Suprapubic skin (tissue), 4 donors: ENCODE measurements at regions not wholly inside any gene's neighbourhood (a gene's known extent, or its start where the extent isn't known, plus 50 kb on each side); places are given as distances from the start of the nearest gene placed in this dataset.

Source experiments
- DNase-seq, 2 donors: peaks; one replicate each; pipeline ENCODE4 v3.0.0-alpha.2; 2019; ENCODE audit warnings: low spot score in 2 of 2
- H3K27ac ChIP-seq: fragments of 200-600 bp; sonication (generic); one replicate; pipeline ENCODE4 v1.5.1; 2019
- H3K27me3 ChIP-seq: fragments of 200-600 bp; sonication (generic); one replicate; pipeline ENCODE4 v1.5.1; 2019
- H3K36me3 ChIP-seq: fragments of 200-600 bp; sonication (generic); one replicate; pipeline ENCODE4 v1.5.1; 2019
- H3K4me1 ChIP-seq: fragments of 200-600 bp; sonication (generic); one replicate; pipeline ENCODE4 v1.5.1; 2019
- H3K4me3 ChIP-seq: fragments of 200-600 bp; sonication (generic); one replicate; pipeline ENCODE4 v1.5.1; 2019; ENCODE audit warnings: mild to moderate bottlenecking
- H3K9me3 ChIP-seq: fragments of 200-600 bp; sonication (generic); one replicate; pipeline ENCODE4 v1.5.1; 2019
- EP300 ChIP-seq: sonication (generic); formaldehyde crosslinking; IDR thresholded peaks from one replicate; pipeline ENCODE4 v1.6.1; 2017; ENCODE audit warnings: antibody characterized with exemption
- POLR2A ChIP-seq, 2 donors: fragments of 450-650 bp; IDR thresholded peaks; one replicate each; pipeline ENCODE4 v1.6.1; 2017; ENCODE audit warnings: antibody characterized with exemption in 2 of 2, mild to moderate bottlenecking in 2 of 2, moderate library complexity in 2 of 2
- POLR2AphosphoS5 ChIP-seq, 3 donors: sonication (generic); formaldehyde crosslinking; IDR thresholded peaks; one replicate each; pipeline ENCODE4 v1.6.1; 2017; ENCODE audit warnings: antibody characterized with exemption in 3 of 3
- WGBS: methylation state at CpG from one replicate; pipeline ENCODE4 v1.1.5; 2018; 5-methylcytosine and 5-hydroxymethylcytosine counted together
- TF ChIP-seq, protein P1 (sequence below), 2 donors: fragments of 200-600 bp in 1 of 2; fragments of 450-650 bp in 1 of 2; sonication (generic) in 1 of 2; IDR thresholded peaks; one replicate each; pipeline ENCODE4 v1.5.1; 2016 to 2019; ENCODE audit warnings: antibody characterized with exemption in 2 of 2, mild to moderate bottlenecking in 1 of 2, moderate library complexity in 1 of 2

DNA sequence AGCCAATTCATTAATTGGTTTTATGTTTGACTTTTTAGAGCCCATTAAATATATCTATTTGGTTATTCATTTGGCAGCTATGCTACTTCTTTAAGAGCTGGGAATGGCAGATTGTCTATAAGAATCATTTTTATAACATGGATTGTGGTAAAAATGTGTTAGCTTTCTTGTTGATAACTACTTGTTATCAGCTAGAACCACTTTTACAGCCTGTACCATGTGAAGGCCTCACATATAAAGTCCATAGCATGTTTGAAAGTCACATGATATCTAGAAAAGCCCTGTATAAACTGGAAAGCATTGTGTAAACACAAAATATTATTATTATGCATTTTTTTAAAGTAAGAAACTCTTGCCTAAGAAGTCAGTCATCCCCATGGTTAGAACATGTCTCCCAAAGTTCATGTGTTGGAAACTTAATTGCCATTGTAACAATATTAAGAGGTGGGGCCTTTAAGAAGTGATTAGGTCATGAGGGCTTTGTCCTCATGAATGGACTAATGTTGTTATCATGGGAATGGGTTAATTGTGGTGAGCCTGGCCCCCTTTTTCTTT is 110.9 kb upstream of the BMP2K start:
- no peak for DNase-seq
- Histone ChIP-seq H3K4me1 (peaks cover 20% of the 10 kb centered on the region), H3K27me3 (no peaks in the 10 kb centered on the region), H3K4me3 (no peak overlapping the region), H3K9me3 (no peaks in the 10 kb centered on the region), H3K36me3 (no peaks in the 10 kb centered on the region), H3K27ac (no peak overlapping the region)
- no peak for TF ChIP-seq POLR2AphosphoS5 (IDR thresholded peaks at IDR 0.05)
- TF ChIP-seq EP300 = no peak
- TF ChIP-seq, protein P1, sequence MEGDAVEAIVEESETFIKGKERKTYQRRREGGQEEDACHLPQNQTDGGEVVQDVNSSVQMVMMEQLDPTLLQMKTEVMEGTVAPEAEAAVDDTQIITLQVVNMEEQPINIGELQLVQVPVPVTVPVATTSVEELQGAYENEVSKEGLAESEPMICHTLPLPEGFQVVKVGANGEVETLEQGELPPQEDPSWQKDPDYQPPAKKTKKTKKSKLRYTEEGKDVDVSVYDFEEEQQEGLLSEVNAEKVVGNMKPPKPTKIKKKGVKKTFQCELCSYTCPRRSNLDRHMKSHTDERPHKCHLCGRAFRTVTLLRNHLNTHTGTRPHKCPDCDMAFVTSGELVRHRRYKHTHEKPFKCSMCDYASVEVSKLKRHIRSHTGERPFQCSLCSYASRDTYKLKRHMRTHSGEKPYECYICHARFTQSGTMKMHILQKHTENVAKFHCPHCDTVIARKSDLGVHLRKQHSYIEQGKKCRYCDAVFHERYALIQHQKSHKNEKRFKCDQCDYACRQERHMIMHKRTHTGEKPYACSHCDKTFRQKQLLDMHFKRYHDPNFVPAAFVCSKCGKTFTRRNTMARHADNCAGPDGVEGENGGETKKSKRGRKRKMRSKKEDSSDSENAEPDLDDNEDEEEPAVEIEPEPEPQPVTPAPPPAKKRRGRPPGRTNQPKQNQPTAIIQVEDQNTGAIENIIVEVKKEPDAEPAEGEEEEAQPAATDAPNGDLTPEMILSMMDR (IDR thresholded peaks at IDR 0.05) = no peak
- no peak for TF ChIP-seq POLR2A (IDR thresholded peaks at IDR 0.05)

DNA sequence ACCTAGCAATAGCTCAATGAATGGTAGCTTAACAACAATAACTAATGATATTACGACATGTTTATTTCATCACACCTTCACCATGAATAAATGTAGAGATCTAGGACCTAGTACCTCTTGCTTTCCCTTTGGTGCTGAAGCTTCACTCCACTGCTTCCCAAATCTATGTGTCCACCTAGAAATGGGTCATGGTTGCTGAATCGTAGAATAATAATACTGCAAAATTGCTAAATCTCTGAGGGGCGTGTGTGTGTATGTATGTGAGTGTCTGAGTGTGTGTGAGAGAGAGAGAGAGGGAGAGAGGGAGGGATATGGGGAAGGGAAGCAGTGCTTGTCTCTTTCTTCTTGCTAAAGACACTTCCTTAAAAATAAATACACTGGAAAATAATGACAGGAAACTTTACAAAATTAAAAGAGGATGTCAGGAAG is 109.3 kb upstream of the BMP2K start:
- Histone ChIP-seq H3K36me3 (no peaks in the 10 kb centered on the region), H3K4me3 (no peak overlapping the region), H3K9me3 (no peaks in the 10 kb centered on the region), H3K4me1 (peaks cover 13% of the 10 kb centered on the region), H3K27ac (no peak overlapping the region), H3K27me3 (no peaks in the 10 kb centered on the region)
- WGBS = 70% methylated on average over 3 of the region's 3 CpGs
- DNase-seq = no peak
- TF ChIP-seq, protein P1 (IDR thresholded peaks at IDR 0.05) = no peak
- TF ChIP-seq POLR2A (IDR thresholded peaks at IDR 0.05) (no peak), EP300 (no peak)

DNA sequence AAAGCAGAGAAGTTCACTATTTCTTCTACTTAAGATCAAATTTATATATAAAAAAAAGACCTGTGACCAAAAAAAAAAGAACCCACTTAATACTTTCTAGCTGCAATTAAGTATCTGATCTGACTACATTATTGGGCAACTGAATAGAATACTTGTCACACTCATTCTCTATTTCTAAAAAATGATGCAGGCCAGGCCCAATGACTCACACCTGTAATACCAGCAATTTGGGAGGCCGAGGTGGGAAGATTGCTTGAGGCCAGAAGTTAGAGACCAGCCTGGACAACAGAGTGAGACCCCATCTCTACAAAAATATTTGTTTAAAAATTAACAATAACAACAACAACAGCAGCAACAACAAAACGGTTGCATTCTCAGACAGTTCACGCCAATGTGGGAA is 108.8 kb upstream of the BMP2K start:
- 78% methylated on average over 3 of the region's 3 CpGs for WGBS
- no peak for TF ChIP-seq POLR2AphosphoS5 (IDR thresholded peaks at IDR 0.05)
- TF ChIP-seq EP300 = no peak
- no peak for TF ChIP-seq POLR2A (IDR thresholded peaks at IDR 0.05)
- TF ChIP-seq, protein P1 (IDR thresholded peaks at IDR 0.05) = no peak
- no peak overlapping the region for H3K27ac ChIP-seq

DNA sequence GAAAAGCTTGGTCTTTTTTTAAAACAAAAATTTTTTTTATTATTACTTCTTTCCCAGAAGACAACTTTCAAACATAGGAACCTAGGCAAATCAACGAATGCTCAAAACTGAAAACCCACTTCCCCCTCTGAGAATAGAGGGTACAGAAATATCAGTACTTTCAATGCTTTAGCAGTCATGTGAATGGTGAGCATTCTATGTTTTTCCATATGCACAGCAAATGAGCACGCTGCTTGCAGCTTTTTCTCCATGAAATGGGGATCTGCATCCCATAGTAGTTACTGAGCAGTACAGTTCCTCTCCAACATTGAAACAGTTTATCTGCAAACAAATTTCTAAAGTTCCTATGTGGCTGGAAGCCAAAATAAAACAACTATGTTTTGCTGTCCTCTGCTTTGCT is 108.4 kb upstream of the BMP2K start:
- 79% methylated on average over 2 of the region's 2 CpGs for WGBS
- H3K4me1 ChIP-seq = peaks cover 4% of the 10 kb centered on the region

More for the DNA sequence above, 108.8 kb upstream of the BMP2K start:
- Histone ChIP-seq H3K27me3 (no peaks in the 10 kb centered on the region), H3K9me3 (no peaks in the 10 kb centered on the region), H3K36me3 (no peaks in the 10 kb centered on the region), H3K4me3 (no peak overlapping the region), H3K4me1 (peaks cover 8% of the 10 kb centered on the region)
- no peak for DNase-seq

DNA sequence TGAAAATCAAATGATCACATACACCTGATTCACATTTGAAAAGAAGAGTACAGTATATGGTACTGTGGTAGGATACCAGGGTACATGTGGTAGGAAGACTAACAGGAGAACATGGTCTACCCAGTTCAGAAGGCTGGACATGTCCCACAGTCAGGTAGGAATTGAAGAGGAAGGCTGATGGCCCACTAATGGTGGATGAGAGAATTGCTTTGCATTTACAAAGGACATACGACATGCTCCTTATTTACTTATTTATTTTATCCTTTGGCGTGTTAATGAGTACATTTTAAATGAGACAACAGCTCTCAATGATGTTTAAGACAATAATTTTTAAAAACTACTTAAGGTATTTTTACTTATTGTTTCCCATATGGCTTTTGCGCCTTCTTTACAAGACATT is 106.7 kb upstream of the BMP2K start:
- Histone ChIP-seq H3K4me3 (no peak overlapping the region), H3K9me3 (no peaks in the 10 kb centered on the region), H3K27me3 (no peaks in the 10 kb centered on the region), H3K36me3 (no peaks in the 10 kb centered on the region), H3K4me1 (peaks cover 2% of the 10 kb centered on the region), H3K27ac (no peak overlapping the region)
- WGBS = 92% methylated on average over 3 of the region's 3 CpGs
- DNase-seq = no peak
- TF ChIP-seq EP300 (no peak), POLR2A (IDR thresholded peaks at IDR 0.05) (no peak), POLR2AphosphoS5 (IDR thresholded peaks at IDR 0.05) (no peak)
- TF ChIP-seq, protein P1 (IDR thresholded peaks at IDR 0.05) = no peak

More for the DNA sequence above, 108.4 kb upstream of the BMP2K start:
- H3K27ac ChIP-seq = no peak overlapping the region
- TF ChIP-seq, protein P1 (IDR thresholded peaks at IDR 0.05) = no peak
- no peak for TF ChIP-seq EP300
- no peak for TF ChIP-seq POLR2A (IDR thresholded peaks at IDR 0.05)
- TF ChIP-seq POLR2AphosphoS5 (IDR thresholded peaks at IDR 0.05) = no peak
- no peaks in the 10 kb centered on the region for H3K9me3 ChIP-seq
- H3K27me3 ChIP-seq = no peaks in the 10 kb centered on the region
- DNase-seq = no peak
- H3K4me3 ChIP-seq = no peak overlapping the region
- no peaks in the 10 kb centered on the region for H3K36me3 ChIP-seq
